Loucy (cell line): ENCODE measurements at regions not wholly inside any gene's neighbourhood (a gene's known extent, or its start where the extent isn't known, plus 50 kb on each side); places are given as distances from the start of the nearest gene placed in this dataset.

ENCODE experiments used
- H2AFZ ChIP-seq: fragments of 200-600 bp; sonication (generic); 2 replicates; pipeline ENCODE4 v1.6.0; 2016; ENCODE audit warnings: antibody characterized with exemption, mild to moderate bottlenecking, low read length, moderate library complexity
- H3F3A ChIP-seq: fragments of 200-600 bp; 2 replicates; pipeline ENCODE4 v1.6.0; 2016; ENCODE audit warnings: antibody characterized with exemption, low read depth, mild to moderate bottlenecking
- H3K27me3 ChIP-seq: fragments of 200-600 bp; sonication (generic); 2 replicates; pipeline ENCODE4 v1.6.1; 2014; ENCODE audit warnings: low read length, mild to moderate bottlenecking; ENCODE audit not compliant: insufficient read depth, poor library complexity, severe bottlenecking
- H3K36me3 ChIP-seq: fragments of 200-600 bp; sonication (generic); 2 replicates; pipeline ENCODE4 v1.6.1; 2016; ENCODE audit warnings: low read length; ENCODE audit not compliant: insufficient read depth
- H3K4me1 ChIP-seq: fragments of 200-600 bp; sonication (generic); 2 replicates; pipeline ENCODE4 v1.5.1; 2014; ENCODE audit warnings: low read length, mild to moderate bottlenecking; ENCODE audit not compliant: insufficient read depth, poor library complexity, severe bottlenecking
- H3K4me2 ChIP-seq: fragments of 200-600 bp; sonication (generic); 2 replicates; pipeline ENCODE4 v1.6.0; 2014; ENCODE audit warnings: antibody characterized with exemption, low read length, low read depth, mild to moderate bottlenecking; ENCODE audit not compliant: poor library complexity, severe bottlenecking
- H3K4me3 ChIP-seq: fragments of 200-600 bp; sonication (generic); 2 replicates; pipeline ENCODE4 v1.5.1; 2014; ENCODE audit warnings: low read length, mild to moderate bottlenecking, mixed read lengths; ENCODE audit not compliant: poor library complexity, severe bottlenecking
- H3K79me2 ChIP-seq: fragments of 200-600 bp; sonication (generic); 2 replicates; pipeline ENCODE4 v1.6.1; 2014; ENCODE audit warnings: low read length; ENCODE audit not compliant: insufficient read depth
- H3K9ac ChIP-seq: fragments of 200-600 bp; sonication (generic); 2 replicates; pipeline ENCODE4 v1.6.0; 2014; ENCODE audit warnings: mild to moderate bottlenecking, low read depth, low read length, moderate library complexity; ENCODE audit not compliant: poor library complexity, severe bottlenecking
- H3K9me2 ChIP-seq: fragments of 200-600 bp; sonication (generic); replicated peaks from 2 replicates; pipeline ENCODE4 v1.6.1; 2016; ENCODE audit warnings: low read depth, low read length, mixed read lengths
- H3K9me3 ChIP-seq: fragments of 200-600 bp; sonication (generic); 2 replicates; pipeline ENCODE4 v1.6.1; 2014; ENCODE audit warnings: mild to moderate bottlenecking, antibody characterized with exemption, low read length, low read depth; ENCODE audit not compliant: insufficient read depth
- H4K20me1 ChIP-seq: fragments of 200-600 bp; sonication (generic); 2 replicates; pipeline ENCODE4 v1.6.0; 2014; ENCODE audit warnings: antibody characterized with exemption, low read length, mild to moderate bottlenecking; ENCODE audit not compliant: insufficient read depth, poor library complexity, severe bottlenecking
- EZH2phosphoT487 ChIP-seq: fragments of 200-600 bp; IDR thresholded peaks from 2 replicates; pipeline ENCODE4 v1.6.1; 2018; ENCODE audit warnings: antibody characterized with exemption, mild to moderate bottlenecking, moderate library complexity, borderline replicate concordance
- TF ChIP-seq, protein P1 (sequence below): fragments of 200-600 bp; sonication (generic); conservative IDR thresholded peaks from 2 replicates; pipeline ENCODE4 v1.5.1; 2014; ENCODE audit warnings: mild to moderate bottlenecking, antibody characterized with exemption, low read length

DNA sequence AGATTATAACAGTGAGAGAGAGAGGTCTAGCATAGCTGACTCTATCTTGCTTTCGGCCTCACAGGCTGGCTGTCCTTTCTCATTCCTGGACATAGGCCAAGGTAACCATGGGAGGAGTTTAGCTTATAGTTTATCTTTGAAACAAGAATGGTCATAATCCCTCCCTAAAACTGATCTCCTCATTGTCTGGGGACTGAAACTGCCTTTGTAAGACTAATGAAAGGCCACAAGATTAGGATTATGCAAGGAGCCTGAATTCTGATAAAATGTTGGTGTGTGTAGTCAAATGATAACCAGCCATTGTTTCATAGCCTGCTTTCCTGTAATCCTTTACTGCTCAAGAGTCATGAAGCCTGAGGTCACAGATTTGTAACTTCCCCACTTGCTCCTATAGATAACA lies 131.9 kb upstream of the LYPLAL1 start:
- Histone ChIP-seq H4K20me1 (no peaks in the 10 kb centered on the region), H3K4me3 (no peak overlapping the region), H3K4me1 (no peaks in the 10 kb centered on the region)

DNA sequence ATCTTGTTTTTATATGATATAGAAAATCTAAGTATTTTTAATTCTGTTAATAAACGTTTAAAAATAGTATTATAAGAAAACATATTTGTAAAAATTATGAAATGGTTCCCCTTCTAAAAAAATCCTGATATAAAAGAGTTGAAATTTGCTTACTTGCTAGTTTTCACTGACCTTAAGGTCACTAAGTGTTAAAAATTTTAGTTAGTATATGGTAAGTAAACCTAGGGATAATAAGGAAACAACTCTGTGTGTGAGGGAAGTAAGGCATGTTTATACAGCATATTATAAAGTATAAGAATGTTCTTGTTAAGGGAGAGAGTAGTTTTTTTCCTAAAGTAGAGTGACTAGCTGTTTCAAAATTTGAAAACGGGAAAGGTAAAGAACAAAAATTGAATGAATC lies 130.9 kb upstream of the LYPLAL1 start:
- H3K27me3 ChIP-seq = no peaks in the 10 kb centered on the region
- no peak overlapping the region for H2AFZ ChIP-seq
- H3K4me2 ChIP-seq = no peak overlapping the region
- no peaks in the 10 kb centered on the region for H3K4me1 ChIP-seq
- no peak overlapping the region for H3K4me3 ChIP-seq
- no peaks in the 10 kb centered on the region for H3K9me3 ChIP-seq
- no peaks in the 10 kb centered on the region for H3K36me3 ChIP-seq
- no peaks in the 10 kb centered on the region for H3K9me2 ChIP-seq
- H4K20me1 ChIP-seq = no peaks in the 10 kb centered on the region
- H3F3A ChIP-seq = no peaks in the 10 kb centered on the region
- no peak for TF ChIP-seq EZH2phosphoT487
- TF ChIP-seq, protein P1, sequence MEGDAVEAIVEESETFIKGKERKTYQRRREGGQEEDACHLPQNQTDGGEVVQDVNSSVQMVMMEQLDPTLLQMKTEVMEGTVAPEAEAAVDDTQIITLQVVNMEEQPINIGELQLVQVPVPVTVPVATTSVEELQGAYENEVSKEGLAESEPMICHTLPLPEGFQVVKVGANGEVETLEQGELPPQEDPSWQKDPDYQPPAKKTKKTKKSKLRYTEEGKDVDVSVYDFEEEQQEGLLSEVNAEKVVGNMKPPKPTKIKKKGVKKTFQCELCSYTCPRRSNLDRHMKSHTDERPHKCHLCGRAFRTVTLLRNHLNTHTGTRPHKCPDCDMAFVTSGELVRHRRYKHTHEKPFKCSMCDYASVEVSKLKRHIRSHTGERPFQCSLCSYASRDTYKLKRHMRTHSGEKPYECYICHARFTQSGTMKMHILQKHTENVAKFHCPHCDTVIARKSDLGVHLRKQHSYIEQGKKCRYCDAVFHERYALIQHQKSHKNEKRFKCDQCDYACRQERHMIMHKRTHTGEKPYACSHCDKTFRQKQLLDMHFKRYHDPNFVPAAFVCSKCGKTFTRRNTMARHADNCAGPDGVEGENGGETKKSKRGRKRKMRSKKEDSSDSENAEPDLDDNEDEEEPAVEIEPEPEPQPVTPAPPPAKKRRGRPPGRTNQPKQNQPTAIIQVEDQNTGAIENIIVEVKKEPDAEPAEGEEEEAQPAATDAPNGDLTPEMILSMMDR = no peak
- no peak overlapping the region for H3K9ac ChIP-seq
- H3K79me2 ChIP-seq = no peaks in the 10 kb centered on the region

More for the DNA sequence above, 131.9 kb upstream of the LYPLAL1 start:
- H2AFZ ChIP-seq = no peak overlapping the region
- no peaks in the 10 kb centered on the region for H3K9me2 ChIP-seq
- H3K36me3 ChIP-seq = no peaks in the 10 kb centered on the region
- no peak overlapping the region for H3K9ac ChIP-seq
- no peaks in the 10 kb centered on the region for H3F3A ChIP-seq
- no peaks in the 10 kb centered on the region for H3K79me2 ChIP-seq
- H3K9me3 ChIP-seq = no peaks in the 10 kb centered on the region
- TF ChIP-seq, protein P1 = no peak
- TF ChIP-seq EZH2phosphoT487 = no peak
- no peaks in the 10 kb centered on the region for H3K27me3 ChIP-seq
- no peak overlapping the region for H3K4me2 ChIP-seq

DNA sequence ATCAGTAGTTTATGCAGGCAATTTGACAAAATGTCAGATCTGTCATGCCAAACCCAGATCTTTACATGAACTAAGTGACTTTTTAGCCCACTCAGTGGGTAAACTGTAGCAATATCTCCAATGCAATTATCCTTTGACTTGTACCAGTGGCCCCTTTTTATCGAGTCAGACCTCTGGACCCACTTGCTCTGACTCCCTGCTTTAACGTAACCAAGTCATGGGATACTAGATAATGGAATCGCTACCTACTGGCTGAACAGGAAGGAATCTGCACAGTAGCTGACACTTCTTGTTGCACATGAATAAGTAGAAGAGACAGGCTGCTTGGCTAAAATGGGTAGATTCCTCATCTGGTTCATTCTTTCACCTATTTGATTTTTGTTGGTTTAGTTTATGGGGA lies 128.4 kb upstream of the LYPLAL1 start:
- H3K36me3 ChIP-seq = no peaks in the 10 kb centered on the region
- no peak for TF ChIP-seq EZH2phosphoT487
- TF ChIP-seq, protein P1 = no peak
- H3K9me2 ChIP-seq = no peaks in the 10 kb centered on the region
- H4K20me1 ChIP-seq = no peaks in the 10 kb centered on the region
- no peaks in the 10 kb centered on the region for H3K79me2 ChIP-seq
- no peak overlapping the region for H3K4me2 ChIP-seq
- no peak overlapping the region for H2AFZ ChIP-seq
- H3K9me3 ChIP-seq = no peaks in the 10 kb centered on the region
- no peak overlapping the region for H3K9ac ChIP-seq
- no peaks in the 10 kb centered on the region for H3F3A ChIP-seq
- H3K4me1 ChIP-seq = no peaks in the 10 kb centered on the region
- no peak overlapping the region for H3K4me3 ChIP-seq
- no peaks in the 10 kb centered on the region for H3K27me3 ChIP-seq
